Thymus (tissue), 11 donors: ENCODE measurements at regions not wholly inside any gene's neighbourhood (a gene's known extent, or its start where the extent isn't known, plus 50 kb on each side); places are given as distances from the start of the nearest gene placed in this dataset.

Experiments
- DNase-seq, 9 donors: peaks; one replicate each; pipeline ENCODE4 v3.0.0-alpha.2; 2013; ENCODE audit warnings: low spot score in 9 of 9, low read depth in 6 of 9, missing footprints in 1 of 9
- H3K27ac ChIP-seq, 2 donors: one replicate each; pipeline ENCODE4 v1.5.1; 2013; ENCODE audit warnings: control low read depth in 1 of 2, low read depth in 1 of 2, low read length in 1 of 2, mild to moderate bottlenecking in 1 of 2, moderate library complexity in 1 of 2
- H3K27me3 ChIP-seq, 2 donors: one replicate each; pipeline ENCODE4 v1.5.1; 2013; ENCODE audit warnings: low read length in 1 of 2; ENCODE audit not compliant: control insufficient read depth in 2 of 2, insufficient read depth in 1 of 2
- H3K36me3 ChIP-seq, 2 donors: one replicate each; pipeline ENCODE4 v1.5.1; 2013; ENCODE audit warnings: low read length in 1 of 2, mild to moderate bottlenecking in 1 of 2, moderate library complexity in 1 of 2; ENCODE audit not compliant: control insufficient read depth in 2 of 2, insufficient read depth in 2 of 2
- H3K4me1 ChIP-seq, 2 donors: one replicate each; pipeline ENCODE4 v1.5.1; 2013; ENCODE audit warnings: low read length in 2 of 2; ENCODE audit not compliant: control insufficient read depth in 2 of 2, insufficient read depth in 2 of 2
- H3K4me3 ChIP-seq, 2 donors: one replicate each; pipeline ENCODE4 v1.5.1; 2013; ENCODE audit warnings: low read length in 2 of 2, control low read depth in 1 of 2, mild to moderate bottlenecking in 1 of 2
- H3K9me3 ChIP-seq, 2 donors: one replicate each; pipeline ENCODE4 v1.5.1; 2013; ENCODE audit warnings: low read length in 1 of 2, mild to moderate bottlenecking in 1 of 2; ENCODE audit not compliant: control insufficient read depth in 2 of 2, insufficient read depth in 1 of 2
- WGBS: extraction: QIAGEN DNeasy Blood & Tissue Kit; methylation state at CpG from one replicate; pipeline ENCODE4 v1.1.7; 2013; 5-methylcytosine and 5-hydroxymethylcytosine counted together
- donor health status: healthy.

DNA sequence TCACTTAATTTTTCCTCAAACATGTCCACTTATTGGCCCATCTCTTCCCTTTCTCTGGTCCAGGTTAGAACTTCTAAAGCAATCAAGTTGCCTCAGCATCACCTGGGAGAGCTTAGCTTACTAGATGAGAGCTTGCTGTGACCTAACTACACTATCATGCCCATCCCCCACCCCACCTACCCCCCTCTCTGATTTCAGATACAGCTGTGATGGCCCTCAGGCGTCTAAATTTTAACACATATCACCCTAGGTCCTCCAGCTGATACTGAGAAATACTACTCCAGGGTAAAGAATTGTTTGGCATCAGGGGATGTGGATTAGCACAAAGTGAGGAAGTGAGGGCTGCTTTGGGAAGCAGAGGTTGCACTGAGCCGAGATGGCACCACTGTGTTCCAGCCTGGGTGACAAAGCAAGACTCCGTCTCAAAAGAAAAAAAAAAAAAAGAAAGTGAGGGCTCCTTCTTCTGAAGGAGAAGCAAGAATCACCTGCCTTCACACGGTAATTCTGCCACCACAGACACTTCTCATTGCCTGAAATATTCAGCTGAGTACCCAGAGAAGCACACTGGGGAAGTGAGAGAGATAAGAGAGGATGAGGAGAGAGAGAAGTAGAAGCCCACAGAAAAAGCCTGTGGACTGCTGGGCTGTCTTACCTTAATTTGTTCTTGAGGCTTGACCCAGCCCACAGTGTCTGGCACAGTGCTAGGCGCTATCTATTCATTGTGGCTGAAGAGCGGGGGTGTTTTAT, 263.4 kb downstream of the ASXL3 start:
- Histone ChIP-seq H3K27me3 (no peaks in the 10 kb centered on the region), H3K27ac (no peak overlapping the region), H3K36me3 (no peaks in the 10 kb centered on the region), H3K4me1 (no peaks in the 10 kb centered on the region), H3K9me3 (no peaks in the 10 kb centered on the region), H3K4me3 (no peak overlapping the region)
- DNase-seq = no peak
- WGBS = 61% methylated on average over 6 of the region's 6 CpGs

DNA sequence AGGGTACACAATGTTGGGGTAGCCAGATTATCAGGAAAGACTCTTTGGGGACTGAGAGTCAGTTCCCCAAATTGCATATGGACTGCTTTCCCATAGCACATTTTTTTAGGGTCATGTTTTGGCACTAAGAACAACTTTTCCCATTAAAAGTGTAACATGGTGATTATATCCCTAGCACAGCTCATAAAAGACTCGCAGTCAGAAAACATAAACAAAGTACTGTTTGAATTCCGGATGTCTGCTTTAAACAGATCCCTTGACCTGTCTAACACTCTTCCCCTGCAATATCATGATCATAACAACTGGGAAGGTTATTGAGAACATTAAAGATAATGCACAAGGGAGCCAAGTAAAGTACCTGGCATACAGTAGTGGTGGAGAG, 262.2 kb downstream of the ASXL3 start:
- DNase-seq = no peak
- no peak overlapping the region for H3K27ac ChIP-seq
- 75% methylated on average over 2 of the region's 2 CpGs for WGBS
- no peaks in the 10 kb centered on the region for H3K9me3 ChIP-seq
- H3K27me3 ChIP-seq = no peaks in the 10 kb centered on the region
- no peak overlapping the region for H3K4me3 ChIP-seq
- H3K4me1 ChIP-seq = no peaks in the 10 kb centered on the region
- no peaks in the 10 kb centered on the region for H3K36me3 ChIP-seq

DNA sequence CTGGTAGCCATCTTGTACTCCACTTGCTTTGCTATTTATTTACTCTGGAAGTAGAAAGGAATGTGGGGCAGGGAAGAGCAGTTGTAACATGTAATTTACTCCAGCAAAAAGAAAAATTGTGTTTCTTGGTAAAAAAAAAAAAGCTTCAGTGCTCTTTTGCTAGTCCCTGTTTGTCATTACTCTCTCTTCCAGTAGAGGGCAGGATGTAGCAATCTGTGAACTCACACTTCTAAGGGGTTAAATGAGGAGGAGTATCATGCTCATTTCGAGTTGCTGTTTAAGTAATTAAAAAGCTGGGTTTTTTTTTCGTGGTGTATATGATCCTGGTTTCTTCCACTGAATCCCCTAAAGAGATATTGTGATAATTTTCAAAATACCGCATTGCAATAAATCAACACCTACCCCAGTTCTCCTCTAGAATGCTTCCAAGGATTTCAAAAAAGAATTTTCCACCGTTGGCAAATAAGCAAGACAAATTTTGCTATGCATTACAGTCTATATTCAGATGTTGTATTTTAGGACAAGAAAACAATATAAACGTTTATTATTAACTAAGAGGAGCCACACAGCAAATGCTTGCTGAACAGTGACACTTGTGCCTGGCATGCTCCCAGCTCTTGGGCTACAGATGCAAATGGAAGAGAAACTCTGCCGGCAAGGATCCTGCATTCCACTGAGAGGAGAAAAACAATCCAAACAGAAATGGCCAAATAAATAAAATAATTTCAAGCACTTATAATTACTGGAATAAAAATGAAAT, 261.6 kb downstream of the ASXL3 start:
- Histone ChIP-seq H3K4me1 (no peaks in the 10 kb centered on the region), H3K27me3 (no peaks in the 10 kb centered on the region), H3K36me3 (no peaks in the 10 kb centered on the region), H3K9me3 (no peaks in the 10 kb centered on the region), H3K27ac (peak overlapping the region in 1 of 2 donors; percentile 20), H3K4me3 (no peak overlapping the region)
- DNase-seq = peak in 6 of 9 donors; percentile 4 to 51 (median 21)
- 25% methylated on average over 6 of the region's 6 CpGs for WGBS

DNA sequence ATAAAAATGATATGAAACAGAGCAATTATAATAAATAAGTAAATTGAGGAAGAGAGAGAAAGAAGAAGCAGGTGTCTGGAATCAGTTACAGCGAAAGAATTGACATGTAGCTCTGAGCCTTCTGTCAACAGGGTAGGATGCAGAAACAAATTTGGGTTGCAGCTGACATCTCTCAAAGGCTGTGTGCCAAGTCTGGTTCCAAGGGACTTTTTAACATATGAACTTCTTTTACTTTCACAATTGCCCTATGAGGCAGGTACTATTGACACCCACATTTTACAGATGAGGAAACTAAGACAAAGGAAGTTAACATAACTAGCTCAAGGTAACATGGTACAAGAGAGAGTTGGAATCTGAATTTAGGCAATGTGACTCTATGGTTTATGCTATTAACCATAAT, 260.0 kb downstream of the ASXL3 start:
- WGBS = 97% methylated on average over 1 of the region's 1 CpG
- no peak for DNase-seq
- H3K4me1 ChIP-seq = no peaks in the 10 kb centered on the region

DNA sequence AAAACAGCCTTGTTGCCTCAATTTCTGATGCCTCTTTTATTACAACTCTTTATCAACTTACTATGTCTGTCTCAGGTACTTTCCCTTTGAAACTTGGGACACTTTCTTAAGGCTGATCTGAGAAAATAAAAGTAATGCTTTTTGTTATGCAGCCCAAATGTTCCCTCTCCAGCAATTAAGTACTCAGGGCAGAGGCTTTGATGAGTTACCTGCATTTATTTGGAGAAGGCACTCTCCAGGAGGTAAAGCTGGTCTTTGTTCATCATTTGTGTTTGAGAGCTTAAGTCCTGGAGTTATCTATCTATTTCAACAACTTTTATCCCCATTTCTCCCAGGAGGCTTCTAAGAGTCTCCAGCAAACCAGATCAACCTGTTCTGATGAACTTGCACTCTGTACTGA, 259.2 kb downstream of the ASXL3 start:
- DNase-seq = no peak
- H3K27ac ChIP-seq = no peak overlapping the region
- H3K9me3 ChIP-seq = no peaks in the 10 kb centered on the region
- no peaks in the 10 kb centered on the region for H3K27me3 ChIP-seq
- H3K36me3 ChIP-seq = no peaks in the 10 kb centered on the region
- no peak overlapping the region for H3K4me3 ChIP-seq
- no peaks in the 10 kb centered on the region for H3K4me1 ChIP-seq

More for the DNA sequence above, 260.0 kb downstream of the ASXL3 start:
- H3K27ac ChIP-seq = no peak overlapping the region
- H3K36me3 ChIP-seq = no peaks in the 10 kb centered on the region
- H3K27me3 ChIP-seq = no peaks in the 10 kb centered on the region
- H3K4me3 ChIP-seq = no peak overlapping the region
- no peaks in the 10 kb centered on the region for H3K9me3 ChIP-seq

DNA sequence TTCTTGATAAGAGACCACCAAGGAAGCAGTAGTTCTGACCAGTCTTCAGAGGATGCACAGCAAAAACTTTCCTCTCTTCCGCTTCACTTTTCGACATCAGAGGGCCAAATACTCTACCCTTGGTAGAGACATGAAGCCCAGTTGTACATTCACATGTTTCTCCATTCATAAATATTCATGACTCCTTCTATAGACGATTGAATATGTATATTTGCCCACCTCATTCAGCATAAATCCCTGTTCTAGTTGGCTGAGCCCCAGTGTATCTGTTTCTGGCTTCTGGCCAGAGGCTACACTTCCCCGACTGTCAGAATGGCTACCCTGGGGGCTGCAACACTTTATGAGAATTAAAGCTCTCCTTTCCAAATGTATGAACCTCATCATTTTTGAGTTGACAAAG, 258.5 kb downstream of the ASXL3 start:
- Histone ChIP-seq H3K27me3 (no peaks in the 10 kb centered on the region), H3K9me3 (no peaks in the 10 kb centered on the region), H3K4me1 (no peaks in the 10 kb centered on the region), H3K27ac (no peak overlapping the region), H3K36me3 (no peaks in the 10 kb centered on the region), H3K4me3 (no peak overlapping the region)
- 85% methylated on average over 4 of the region's 4 CpGs for WGBS
- DNase-seq = no peak

DNA sequence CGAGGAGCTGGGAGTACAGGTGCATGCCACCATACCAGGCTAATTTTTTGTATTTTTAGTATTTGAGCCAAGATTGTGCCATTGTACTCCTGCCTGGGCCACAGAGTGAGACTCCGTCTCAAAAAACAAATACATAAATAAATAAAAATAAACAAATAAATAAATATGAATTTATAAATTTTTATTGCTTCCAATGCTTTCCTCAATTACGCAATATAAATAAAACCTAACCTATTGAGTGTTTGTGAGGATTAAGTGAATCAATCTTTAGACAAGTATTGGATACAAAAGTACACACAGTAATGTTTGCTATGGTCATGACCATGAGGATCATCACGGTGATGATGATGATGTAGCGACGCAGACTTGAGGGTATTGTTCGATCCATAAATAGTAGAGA, 257.4 kb downstream of the ASXL3 start:
- H3K36me3 ChIP-seq = no peaks in the 10 kb centered on the region
- 97% methylated on average over 7 of the region's 7 CpGs for WGBS
- no peaks in the 10 kb centered on the region for H3K9me3 ChIP-seq
- no peaks in the 10 kb centered on the region for H3K27me3 ChIP-seq
- DNase-seq = no peak
- H3K4me3 ChIP-seq = no peak overlapping the region
- H3K27ac ChIP-seq = no peak overlapping the region
- H3K4me1 ChIP-seq = no peaks in the 10 kb centered on the region

DNA sequence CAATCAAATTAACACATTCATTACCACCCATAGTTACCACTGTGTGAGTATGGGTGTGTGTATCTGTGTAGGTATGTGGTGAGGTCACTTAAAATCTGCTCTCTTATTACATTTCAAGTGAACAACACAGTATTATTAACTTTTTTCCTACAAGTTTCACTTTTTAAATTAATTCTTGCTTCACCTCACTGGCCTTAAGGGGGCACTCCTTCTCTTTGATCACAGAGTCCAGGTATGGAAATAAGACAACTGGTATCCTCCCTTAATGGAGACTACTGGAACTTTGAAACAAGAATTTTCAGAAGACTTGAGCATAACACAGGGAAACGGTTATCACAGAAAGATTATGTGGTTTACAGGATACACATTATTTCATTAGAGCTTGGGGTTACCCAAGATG, 255.8 kb downstream of the ASXL3 start:
- DNase-seq = no peak
- no peaks in the 10 kb centered on the region for H3K4me1 ChIP-seq
- H3K27ac ChIP-seq = no peak overlapping the region
- no peaks in the 10 kb centered on the region for H3K36me3 ChIP-seq
- H3K9me3 ChIP-seq = no peaks in the 10 kb centered on the region
- 97% methylated on average over 1 of the region's 1 CpG for WGBS
- no peaks in the 10 kb centered on the region for H3K27me3 ChIP-seq
- H3K4me3 ChIP-seq = no peak overlapping the region

DNA sequence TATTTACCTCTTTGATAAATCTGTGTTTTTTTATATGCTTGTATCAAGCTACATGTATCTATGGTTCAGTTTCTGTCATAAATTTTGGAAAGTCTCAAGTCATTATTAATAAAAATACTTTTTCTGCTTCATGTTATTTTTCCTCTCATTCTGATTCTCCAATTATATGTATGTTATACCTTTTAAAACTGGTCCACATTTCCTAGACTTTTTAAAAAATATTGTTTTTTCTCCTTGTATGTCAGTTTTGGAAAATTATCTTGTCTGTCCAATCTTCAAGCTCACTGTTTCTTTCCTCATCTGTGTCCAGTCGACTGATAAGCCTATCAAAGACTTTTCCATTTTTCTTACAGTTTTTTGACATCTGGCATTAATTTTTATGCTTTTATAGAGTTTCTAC, 253.4 kb downstream of the ASXL3 start:
- H3K27me3 ChIP-seq = no peaks in the 10 kb centered on the region
- H3K27ac ChIP-seq = no peak overlapping the region
- DNase-seq = no peak
- WGBS = 44% methylated on average over 1 of the region's 1 CpG
- H3K4me3 ChIP-seq = no peak overlapping the region
- no peaks in the 10 kb centered on the region for H3K9me3 ChIP-seq
- H3K36me3 ChIP-seq = no peaks in the 10 kb centered on the region
- no peaks in the 10 kb centered on the region for H3K4me1 ChIP-seq
